Spleen (tissue), 11 donors: ENCODE measurements at regions not wholly inside any gene's neighbourhood (a gene's known extent, or its start where the extent isn't known, plus 50 kb on each side); places are given as distances from the start of the nearest gene placed in this dataset.

Experiments
- DNase-seq: peaks from one replicate; pipeline ENCODE4 v3.0.0-alpha.2; 2020
- H3K27ac ChIP-seq, 8 donors: fragments of 200-600 bp; sonication (generic) in 7 of 8; 1 replicate in 4 of 8; 2 replicates in 4 of 8; pipeline versions ENCODE4 v1.5.0 to v1.8.0; 2016 to 2021; ENCODE audit warnings: inconsistent platforms in 4 of 8, mild to moderate bottlenecking in 4 of 8, moderate library complexity in 1 of 8
- H3K27me3 ChIP-seq, 7 donors: fragments of 200-600 bp; sonication (generic) in 6 of 7; replicated peaks in 1 of 7; 1 replicate in 4 of 7; 2 replicates in 3 of 7; pipeline versions ENCODE4 v1.5.0 to v1.8.0; 2016 to 2021; ENCODE audit warnings: inconsistent platforms in 3 of 7, mild to moderate bottlenecking in 1 of 7
- H3K36me3 ChIP-seq, 6 donors: fragments of 200-600 bp; sonication (generic) in 5 of 6; 1 replicate in 4 of 6; 2 replicates in 2 of 6; pipeline versions ENCODE4 v1.5.0 to v1.8.0; 2016 to 2021; ENCODE audit warnings: inconsistent platforms in 2 of 6
- H3K4me1 ChIP-seq, 6 donors: fragments of 200-600 bp; sonication (generic) in 5 of 6; 1 replicate in 3 of 6; 2 replicates in 3 of 6; pipeline versions ENCODE4 v1.5.0 to v1.8.0; 2016 to 2021; ENCODE audit warnings: inconsistent platforms in 3 of 6
- H3K4me3 ChIP-seq, 8 donors: fragments of 200-600 bp; sonication (generic) in 7 of 8; 1 replicate in 4 of 8; 2 replicates in 4 of 8; pipeline versions ENCODE4 v1.5.0 to v1.8.0; 2016 to 2021; ENCODE audit warnings: inconsistent platforms in 4 of 8, mild to moderate bottlenecking in 4 of 8, moderate library complexity in 2 of 8
- H3K9me3 ChIP-seq, 8 donors: fragments of 200-600 bp; sonication (generic) in 7 of 8; 1 replicate in 4 of 8; 2 replicates in 4 of 8; pipeline versions ENCODE4 v1.5.0 to v1.8.0; 2016 to 2021; ENCODE audit warnings: inconsistent platforms in 4 of 8
- POLR2A ChIP-seq, 3 donors: fragments of 450-650 bp; IDR thresholded peaks; one replicate each; pipeline ENCODE4 v1.5.1; 2017; ENCODE audit warnings: antibody characterized with exemption in 3 of 3, mild to moderate bottlenecking in 1 of 3
- POLR2AphosphoS5 ChIP-seq, 3 donors: sonication (generic); formaldehyde crosslinking; IDR thresholded peaks; one replicate each; pipeline ENCODE4 v1.5.1; 2017; ENCODE audit warnings: antibody characterized with exemption in 3 of 3
- WGBS, 5 donors: extraction: QIAGEN DNeasy Blood & Tissue Kit in 3 of 5; methylation state at CpG; one replicate each; pipeline versions ENCODE4 v1.1.5 to v1.1.7; 2013 to 2018; 5-methylcytosine and 5-hydroxymethylcytosine counted together
- intact Hi-C: fragments of 100-400 bp; cut with DNase I; formaldehyde crosslinking; loops from one replicate; pipeline ENCODE4 v1.15.0; 2023; ENCODE audit warnings: low total_unique reads
- TF ChIP-seq, protein P1 (sequence below), 11 experiments: fragments of 200-600 bp in 7 of 11; fragments of 450-650 bp in 4 of 11; sonication (generic) in 4 of 11; IDR thresholded peaks in 8 of 11; conservative IDR thresholded peaks in 3 of 11; 1 replicate in 7 of 11; 2 replicates in 4 of 11; pipeline versions ENCODE4 v1.4.0 to v1.8.0; 2016 to 2021; ENCODE audit warnings: antibody characterized with exemption in 11 of 11, inconsistent platforms in 4 of 11, mild to moderate bottlenecking in 1 of 11
- donor health status: healthy with polysubstance abuse.
- donor health status: DM: no; HTN: no; CAD: no; lungs with moderate emphysema.
- donor health status: DM: no; HTN: no; CAD: no.
- donor health status: Bipolar disorder and iron deficiency.
- donor health status: healthy.
- donor health status: DM: no; HTN: no; CAD: no.
- donor health status: DM: yes; HTN: yes; CAD: no.

DNA sequence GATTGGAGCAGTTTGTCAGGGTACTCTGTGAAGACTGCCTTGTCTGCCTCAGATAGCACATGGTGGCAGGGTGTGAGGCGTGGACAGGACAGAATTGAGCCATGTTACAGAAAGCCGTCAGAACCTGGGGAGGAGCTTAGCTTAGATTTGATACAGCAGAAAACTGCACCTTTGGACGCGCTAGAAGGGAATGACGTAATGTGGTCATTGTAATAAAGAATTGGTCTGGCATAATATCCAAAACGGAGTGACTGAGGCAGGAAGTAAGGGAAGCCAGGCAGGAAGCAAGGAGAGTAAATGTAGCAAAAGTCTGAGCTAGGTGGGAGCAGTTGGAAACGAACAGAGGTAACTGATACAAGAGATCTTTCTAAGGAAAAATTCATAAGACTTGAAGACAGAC is 140.2 kb downstream of the CYB561 start:
- intact Hi-C loops: no loop called here
- 81 to 90% (median 84%) methylated on average over 7 of the region's 7 CpGs for WGBS, 5 donors
- DNase-seq: no peak
- no peaks in the 10 kb centered on the region for H3K36me3 ChIP-seq
- no peaks in the 10 kb centered on the region for H3K27me3 ChIP-seq
- TF ChIP-seq, protein P1, sequence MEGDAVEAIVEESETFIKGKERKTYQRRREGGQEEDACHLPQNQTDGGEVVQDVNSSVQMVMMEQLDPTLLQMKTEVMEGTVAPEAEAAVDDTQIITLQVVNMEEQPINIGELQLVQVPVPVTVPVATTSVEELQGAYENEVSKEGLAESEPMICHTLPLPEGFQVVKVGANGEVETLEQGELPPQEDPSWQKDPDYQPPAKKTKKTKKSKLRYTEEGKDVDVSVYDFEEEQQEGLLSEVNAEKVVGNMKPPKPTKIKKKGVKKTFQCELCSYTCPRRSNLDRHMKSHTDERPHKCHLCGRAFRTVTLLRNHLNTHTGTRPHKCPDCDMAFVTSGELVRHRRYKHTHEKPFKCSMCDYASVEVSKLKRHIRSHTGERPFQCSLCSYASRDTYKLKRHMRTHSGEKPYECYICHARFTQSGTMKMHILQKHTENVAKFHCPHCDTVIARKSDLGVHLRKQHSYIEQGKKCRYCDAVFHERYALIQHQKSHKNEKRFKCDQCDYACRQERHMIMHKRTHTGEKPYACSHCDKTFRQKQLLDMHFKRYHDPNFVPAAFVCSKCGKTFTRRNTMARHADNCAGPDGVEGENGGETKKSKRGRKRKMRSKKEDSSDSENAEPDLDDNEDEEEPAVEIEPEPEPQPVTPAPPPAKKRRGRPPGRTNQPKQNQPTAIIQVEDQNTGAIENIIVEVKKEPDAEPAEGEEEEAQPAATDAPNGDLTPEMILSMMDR (IDR thresholded peaks at IDR 0.05 in 8 of 11, conservative IDR thresholded peaks at IDR 0.05 in 3 of 11): no peak
- TF ChIP-seq POLR2A (IDR thresholded peaks at IDR 0.05): no peak
- no peak for TF ChIP-seq POLR2AphosphoS5 (IDR thresholded peaks at IDR 0.05)
- H3K9me3 ChIP-seq: peaks cover 0 to 16% (median 8%) of the 10 kb centered on the region in 8 donors
- H3K4me3 ChIP-seq: no peak overlapping the region
- H3K4me1 ChIP-seq: no peaks in the 10 kb centered on the region
- no peak overlapping the region for H3K27ac ChIP-seq

DNA sequence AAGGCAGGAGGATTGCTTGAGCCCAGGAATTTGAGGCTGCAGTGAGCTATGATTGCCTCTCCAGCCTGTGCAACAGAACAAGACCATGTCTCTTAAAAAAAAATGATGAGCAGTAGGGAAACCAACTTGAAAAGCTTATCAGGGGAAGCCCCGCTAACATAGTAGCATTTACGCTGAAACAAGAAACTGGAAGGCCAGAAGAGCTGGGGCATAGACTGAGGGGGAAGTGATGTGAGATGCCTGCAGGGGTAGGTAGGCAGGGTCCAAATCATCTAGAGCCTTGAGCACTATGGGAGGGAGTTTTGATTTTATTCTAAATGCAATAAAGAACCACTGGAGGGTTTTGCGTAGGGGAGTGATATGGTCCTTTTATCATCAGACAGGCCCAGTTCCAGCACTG is 139.3 kb downstream of the CYB561 start:
- DNase-seq: no peak
- Histone ChIP-seq H3K4me3 (no peak overlapping the region), H3K36me3 (no peaks in the 10 kb centered on the region), H3K4me1 (no peaks in the 10 kb centered on the region), H3K27me3 (no peaks in the 10 kb centered on the region), H3K27ac (no peak overlapping the region), H3K9me3 (peaks cover 0 to 13% (median 8%) of the 10 kb centered on the region in 8 donors)
- 85 to 98% (median 91%) methylated on average over 3 of the region's 3 CpGs for WGBS, 5 donors
- TF ChIP-seq POLR2A (IDR thresholded peaks at IDR 0.05) (no peak), POLR2AphosphoS5 (IDR thresholded peaks at IDR 0.05) (no peak)
- TF ChIP-seq, protein P1 (IDR thresholded peaks at IDR 0.05 in 8 of 11, conservative IDR thresholded peaks at IDR 0.05 in 3 of 11): no peak
- intact Hi-C loops: no loop called here

DNA sequence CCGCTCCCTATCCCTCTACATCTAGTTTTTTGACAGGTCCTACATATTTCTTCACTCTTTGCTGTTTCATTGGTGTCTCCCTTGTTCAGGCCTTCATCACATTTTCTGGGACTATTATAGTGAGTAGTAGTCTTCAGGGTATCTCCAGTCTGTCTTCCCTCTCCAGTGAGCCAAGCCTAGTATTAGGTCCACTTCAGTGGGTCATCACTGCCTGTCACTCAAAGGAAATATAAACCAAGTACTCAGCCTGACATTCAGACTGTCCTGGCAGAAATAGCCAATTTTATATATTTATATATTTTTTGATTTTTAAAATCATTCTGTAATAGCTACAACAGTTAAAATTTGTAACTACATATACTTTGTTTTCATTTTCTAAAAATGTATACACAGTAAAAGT is 137.8 kb downstream of the CYB561 start:
- H3K27ac ChIP-seq: no peak overlapping the region
- no peak for TF ChIP-seq POLR2AphosphoS5 (IDR thresholded peaks at IDR 0.05)
- TF ChIP-seq, protein P1 (IDR thresholded peaks at IDR 0.05 in 8 of 11, conservative IDR thresholded peaks at IDR 0.05 in 3 of 11): no peak
- no peak overlapping the region for H3K4me3 ChIP-seq
- H3K27me3 ChIP-seq: no peaks in the 10 kb centered on the region
- H3K9me3 ChIP-seq: peaks cover 0 to 6% (median 0%) of the 10 kb centered on the region in 8 donors
- 93 to 97% (median 97%) methylated on average over 1 of the region's 1 CpG for WGBS, 5 donors
- intact Hi-C loops: no loop called here
- H3K4me1 ChIP-seq: no peaks in the 10 kb centered on the region
- H3K36me3 ChIP-seq: no peaks in the 10 kb centered on the region
- DNase-seq: no peak

DNA sequence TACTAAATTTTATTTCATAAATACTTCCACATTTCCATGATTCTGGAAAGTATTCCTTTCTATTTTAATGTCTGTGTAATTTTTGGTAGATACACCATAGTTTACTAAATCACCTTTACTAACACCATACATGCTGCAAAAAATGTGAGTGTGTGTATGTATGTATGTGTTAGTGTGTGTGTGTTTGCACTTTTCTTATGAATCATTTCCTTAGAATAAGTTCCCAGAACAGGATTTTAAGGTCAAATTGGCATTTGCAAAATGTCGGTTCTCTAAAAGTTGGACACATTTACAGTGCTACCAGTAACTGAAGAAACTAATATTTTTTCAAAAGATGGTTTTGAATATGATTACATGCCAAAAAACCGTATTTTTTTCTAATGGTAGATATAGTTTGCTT is 137.1 kb downstream of the CYB561 start:
- DNase-seq: no peak
- H3K9me3 ChIP-seq: peaks cover 0 to 4% (median 0%) of the 10 kb centered on the region in 8 donors
- no peaks in the 10 kb centered on the region for H3K27me3 ChIP-seq
- no peak for TF ChIP-seq POLR2A (IDR thresholded peaks at IDR 0.05)
- TF ChIP-seq, protein P1 (IDR thresholded peaks at IDR 0.05 in 8 of 11, conservative IDR thresholded peaks at IDR 0.05 in 3 of 11): no peak
- no peak for TF ChIP-seq POLR2AphosphoS5 (IDR thresholded peaks at IDR 0.05)
- WGBS, 5 donors: 23 to 58% (median 47%) methylated on average over 2 of the region's 2 CpGs
- no peaks in the 10 kb centered on the region for H3K36me3 ChIP-seq
- intact Hi-C loops: no loop called here
- no peaks in the 10 kb centered on the region for H3K4me1 ChIP-seq
- H3K27ac ChIP-seq: no peak overlapping the region
- H3K4me3 ChIP-seq: no peak overlapping the region
